Fibroblast of gingiva (primary cell): ENCODE measurements at regions not wholly inside any gene's neighbourhood (a gene's known extent, or its start where the extent isn't known, plus 50 kb on each side); places are given as distances from the start of the nearest gene placed in this dataset.
"Not testable (repeated sequence)": the region's sequence is repeated elsewhere in the genome, so short reads cannot be mapped to it uniquely, and the experiment has no call there.

Experiments
- DNase-seq: peaks from one replicate; pipeline ENCODE4 v3.0.0-alpha.2; 2011; ENCODE audit warnings: low read depth

DNA sequence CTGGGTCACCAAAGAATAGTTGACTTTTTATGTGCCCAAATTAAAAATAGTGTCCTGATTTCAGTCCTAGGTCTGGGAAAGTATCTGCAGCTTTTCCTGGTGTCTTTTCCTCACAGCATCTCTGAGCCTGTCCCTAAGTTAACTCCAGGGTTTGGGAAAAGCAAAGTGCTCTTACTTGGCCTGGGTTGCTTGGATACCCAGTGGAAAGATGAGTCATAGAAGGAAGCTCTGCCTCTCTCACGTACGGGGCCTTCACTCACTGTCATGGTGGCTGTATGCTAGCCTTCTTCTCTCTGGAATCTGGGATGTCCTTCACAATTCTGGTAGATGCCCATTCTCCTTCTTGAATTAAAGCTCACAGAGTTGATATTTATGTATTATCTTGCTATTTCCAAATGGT, 607.3 kb downstream of the ANKRD50 start:
- DNase-seq, result no peak

GRCh38 chr4:124111411-124111810, 601.1 kb downstream of the ANKRD50 start:
- DNase-seq, result no peak

- peak; percentile 80 for DNase-seq
Measured at GRCh38 chr4:124111922-124112321, 600.6 kb downstream of the ANKRD50 start.

DNA sequence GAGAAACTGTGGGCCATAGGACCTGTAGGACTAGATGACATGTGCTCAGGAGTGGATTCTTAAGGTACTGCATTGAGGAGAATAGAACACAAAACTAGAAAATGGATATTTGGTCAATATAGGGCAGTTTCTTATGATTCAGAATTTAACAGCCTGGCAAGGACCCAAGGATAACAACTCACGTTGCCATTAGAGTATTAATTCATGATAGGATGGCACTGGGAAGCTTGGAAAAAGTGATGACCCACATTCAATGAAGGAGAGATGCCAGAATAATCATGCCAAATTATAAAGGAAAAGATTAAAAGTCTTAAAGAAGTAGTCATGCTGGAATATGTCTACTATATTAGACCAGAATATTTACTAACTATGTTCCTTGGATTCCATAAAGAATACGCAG, 594.5 kb downstream of the ANKRD50 start:
- no peak for DNase-seq

- peak; percentile 85 for DNase-seq
Measured at GRCh38 chr4:124121461-124121971, 591.0 kb downstream of the ANKRD50 start.

DNA sequence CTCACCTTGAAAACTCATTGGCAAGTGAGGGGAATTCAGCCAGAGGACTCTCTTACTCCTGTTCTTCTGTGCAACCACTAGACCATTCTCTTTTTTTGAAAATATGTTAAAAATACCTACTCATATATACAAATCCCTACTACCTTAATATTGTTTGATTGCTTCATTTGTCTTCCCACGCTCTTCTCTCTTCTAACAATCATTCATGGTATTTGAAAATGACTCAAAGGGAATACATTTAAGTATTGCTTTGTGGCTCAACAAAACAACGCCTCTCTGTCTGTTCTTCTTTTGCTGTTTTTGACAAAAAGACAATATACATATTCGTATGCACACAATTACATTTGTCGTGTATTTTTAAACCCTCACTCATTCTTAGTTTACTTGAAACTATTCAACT, 589.4 kb downstream of the ANKRD50 start:
- DNase-seq, result no peak

- DNase-seq, result no peak
Measured at GRCh38 chr4:124123721-124124120, 588.8 kb downstream of the ANKRD50 start.

DNA sequence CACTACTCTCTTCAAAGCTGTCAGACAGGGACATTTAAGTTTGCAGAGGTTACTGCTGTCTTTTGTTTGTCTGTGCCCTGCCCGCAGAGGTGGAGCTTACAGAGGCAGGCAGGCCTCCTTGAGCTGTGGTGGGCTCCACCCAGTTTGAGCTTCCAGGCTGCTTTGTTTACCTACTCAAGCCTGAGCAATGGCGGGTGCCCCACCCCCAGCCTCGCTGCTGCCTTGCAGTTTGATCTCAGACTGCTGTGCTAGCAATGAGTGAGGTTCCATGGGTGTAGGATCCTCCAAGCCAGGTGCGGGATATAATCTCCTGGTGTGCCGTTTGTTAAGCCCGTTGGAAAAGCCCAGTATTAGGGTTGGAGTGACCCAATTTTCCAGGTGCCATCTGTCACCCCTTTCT, 581.2 kb downstream of the ANKRD50 start:
- not testable (repeated sequence) for DNase-seq

GRCh38 chr4:124132161-124132560, 580.4 kb downstream of the ANKRD50 start:
- DNase-seq, result peak; percentile 32

GRCh38 chr4:124133753-124134152, 578.8 kb downstream of the ANKRD50 start:
- no peak for DNase-seq

DNA sequence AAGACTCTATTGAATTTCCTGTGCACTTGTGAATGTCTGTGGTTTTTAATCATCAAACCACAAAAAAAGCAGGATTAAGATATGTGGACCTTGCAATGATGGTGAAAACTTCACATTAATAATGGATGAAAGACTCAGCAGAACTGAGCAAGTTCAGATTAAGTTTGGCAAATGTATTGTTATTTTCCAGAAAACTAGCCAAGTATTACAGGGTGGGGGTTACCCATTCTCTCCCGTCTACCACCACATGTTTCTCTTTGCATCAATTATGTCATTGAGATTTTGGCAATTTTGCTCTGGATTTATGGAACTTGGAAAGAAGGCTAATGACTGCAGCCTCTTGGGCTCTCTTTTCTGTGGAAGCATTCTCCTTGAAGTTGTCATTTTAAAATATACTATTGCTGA, 577.1 kb downstream of the ANKRD50 start:
- peak; percentile 15 for DNase-seq

DNA sequence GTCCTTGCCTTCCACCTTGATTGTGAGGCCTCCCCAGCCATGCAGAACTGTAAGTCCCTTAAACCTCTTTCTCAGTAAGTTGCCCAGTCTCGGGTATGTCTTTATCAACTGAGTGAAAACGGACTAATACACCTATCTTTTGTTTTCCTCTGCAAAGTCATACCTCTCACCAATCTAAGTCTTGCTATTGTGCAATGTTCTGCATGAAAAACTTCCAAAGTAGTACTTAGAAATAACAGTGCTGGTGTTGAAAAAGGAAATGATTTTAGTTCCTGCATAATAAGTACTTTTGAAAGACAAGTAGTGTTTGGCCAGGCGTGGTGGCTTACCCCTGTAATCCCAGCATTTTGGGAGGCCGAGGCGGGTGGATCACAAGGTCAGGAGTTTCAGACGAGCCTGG, 573.5 kb downstream of the ANKRD50 start:
- no peak for DNase-seq

DNA sequence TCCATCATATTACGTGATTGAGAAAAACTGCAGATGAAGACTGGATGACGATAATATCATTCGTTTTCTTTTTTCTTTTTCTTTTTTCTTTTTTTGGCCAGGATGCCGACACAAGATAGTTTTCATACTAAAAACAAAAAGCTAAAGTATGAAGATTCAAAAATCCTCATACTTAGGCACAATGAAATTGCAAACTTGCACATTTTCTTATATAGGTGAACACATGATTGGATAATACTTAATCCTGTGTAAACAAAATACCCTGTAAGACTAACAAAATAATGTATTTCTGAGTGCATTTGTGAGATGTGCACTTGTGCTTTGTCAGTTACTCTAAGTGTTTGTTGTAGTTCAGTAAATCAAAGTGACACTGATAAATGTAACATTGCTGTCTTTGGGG, 568.9 kb downstream of the ANKRD50 start:
- DNase-seq, result no peak

DNA sequence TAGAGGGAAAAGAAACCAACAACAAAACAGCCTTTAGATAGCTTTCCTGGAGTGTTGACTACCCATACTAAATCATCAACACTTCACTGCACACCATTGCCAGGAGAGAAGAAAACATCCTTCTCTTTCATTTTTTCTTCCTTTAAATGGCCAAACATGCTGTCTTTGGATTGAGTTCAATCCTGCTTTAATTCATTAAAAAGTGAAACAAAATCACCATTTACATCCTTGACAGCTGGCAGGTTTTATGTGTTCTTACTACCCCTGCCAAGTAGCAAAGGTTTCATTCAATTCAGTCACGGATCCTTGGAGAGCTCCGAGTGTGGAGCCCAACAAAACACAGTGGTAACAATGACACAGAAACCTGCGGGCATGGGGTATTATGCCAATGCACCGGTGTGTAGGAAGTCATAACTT, 568.3 kb downstream of the ANKRD50 start:
- no peak for DNase-seq

GRCh38 chr4:124146068-124146467, 566.5 kb downstream of the ANKRD50 start:
- DNase-seq, result no peak

- peak; percentile 24 for DNase-seq
Measured at GRCh38 chr4:124151031-124151430, 561.5 kb downstream of the ANKRD50 start.

- peak; percentile 37 for DNase-seq
Measured at GRCh38 chr4:124152132-124152531, 560.4 kb downstream of the ANKRD50 start.

DNA sequence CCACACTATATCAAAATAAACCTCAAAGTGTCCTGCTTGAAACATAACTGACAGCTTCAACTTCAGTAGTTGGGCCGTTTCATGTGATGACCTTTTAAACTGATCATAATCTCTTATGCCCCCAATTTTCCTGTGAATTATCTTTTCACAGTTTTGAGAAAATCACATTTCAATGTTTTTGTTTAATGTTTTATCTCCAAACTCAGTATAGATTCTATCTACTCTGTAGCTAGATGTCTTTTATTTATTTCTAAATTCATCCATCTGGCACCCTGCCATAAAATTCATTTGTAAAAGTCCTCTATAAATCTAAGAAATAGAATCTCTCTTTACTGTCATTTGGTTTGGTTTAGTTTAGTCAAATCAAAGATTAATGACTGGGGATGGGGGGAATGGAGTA, 557.3 kb downstream of the ANKRD50 start:
- DNase-seq, result no peak

GRCh38 chr4:124157396-124158083, 555.0 kb downstream of the ANKRD50 start:
- DNase-seq, result no peak

DNA sequence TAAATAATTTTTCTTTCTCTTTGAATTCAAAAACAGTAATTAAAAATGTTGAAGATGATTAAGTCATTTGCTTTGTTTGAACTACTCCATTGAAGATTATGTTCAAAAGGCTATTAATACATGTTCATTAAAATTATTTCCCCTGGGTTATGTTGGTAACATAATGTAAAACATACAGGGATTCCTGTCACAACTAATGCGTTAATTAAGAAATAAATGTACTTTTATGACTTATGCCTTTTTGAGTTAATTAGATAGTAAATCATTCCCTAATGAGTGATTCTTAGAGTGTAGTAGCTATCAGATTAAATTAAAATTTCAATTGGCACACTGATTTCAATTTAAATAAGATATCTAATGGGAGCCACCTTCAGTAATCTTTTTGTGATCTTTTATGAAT, 549.1 kb downstream of the ANKRD50 start:
- DNase-seq, result no peak

DNA sequence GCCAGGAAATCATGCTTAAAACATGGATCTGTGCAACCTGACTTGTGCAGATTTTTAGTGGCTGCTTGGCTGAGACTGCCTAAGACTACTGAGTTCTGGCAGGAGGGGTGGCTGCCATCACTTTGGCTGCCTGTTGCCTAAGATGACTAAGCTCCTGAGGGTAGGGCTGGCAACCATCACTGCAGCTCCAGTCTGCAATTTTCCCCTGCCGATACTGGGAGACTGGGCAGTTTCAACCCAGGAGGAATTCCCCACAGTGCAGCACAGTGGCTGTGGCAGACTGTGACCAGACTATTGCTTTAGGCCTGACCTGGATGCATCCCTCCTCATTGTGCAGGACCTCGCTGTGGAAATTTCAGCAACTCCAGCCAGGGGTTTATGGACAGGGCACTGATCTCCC, 544.9 kb downstream of the ANKRD50 start:
- peak; percentile 72 for DNase-seq

DNA sequence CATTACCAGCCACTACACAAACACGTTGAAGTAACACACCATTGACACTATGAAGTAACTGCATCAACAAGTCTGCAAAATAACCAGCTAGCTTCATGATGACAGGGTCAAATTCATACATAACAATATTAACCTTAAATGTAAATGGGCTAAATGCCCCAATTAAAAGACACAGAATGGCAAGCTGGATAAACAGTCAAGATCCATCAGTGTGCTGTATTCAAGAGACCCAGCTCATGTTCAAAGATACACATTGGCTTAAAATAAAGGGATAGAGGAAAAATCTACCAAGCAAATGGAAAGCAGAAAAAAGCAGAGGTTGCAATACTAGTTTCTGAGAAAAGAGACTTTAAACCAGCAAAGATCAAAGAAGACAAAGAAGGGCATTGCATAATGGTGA, 543.0 kb downstream of the ANKRD50 start:
- DNase-seq, result not testable (repeated sequence)

DNA sequence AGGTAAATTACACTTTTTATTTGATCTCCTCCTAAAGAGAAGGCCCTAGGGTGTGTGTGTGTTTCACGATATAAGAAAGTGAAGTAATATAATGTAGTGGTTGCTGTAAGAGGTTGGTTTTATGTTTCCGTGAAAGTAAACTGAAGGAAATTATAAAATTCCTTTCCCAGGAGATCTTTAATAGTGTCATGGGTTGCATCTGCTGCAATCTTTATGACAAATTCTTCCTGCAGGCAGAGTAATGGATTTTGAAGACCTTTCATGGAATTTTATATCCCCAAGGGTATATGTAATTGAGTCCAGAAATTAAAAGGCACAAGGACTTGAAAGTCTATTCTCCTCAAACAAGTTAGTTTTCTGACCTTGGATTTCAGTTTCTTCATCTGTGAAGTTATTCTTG, 538.6 kb downstream of the ANKRD50 start:
- DNase-seq, result peak; percentile 93
